HG02938 (cell line): ENCODE measurements at regions not wholly inside any gene's neighbourhood (a gene's known extent, or its start where the extent isn't known, plus 50 kb on each side); places are given as distances from the start of the nearest gene placed in this dataset.
"Not testable (repeated sequence)": the region's sequence is repeated elsewhere in the genome, so short reads cannot be mapped to it uniquely, and the experiment has no call there.

Source experiments
- ATAC-seq: cut with Tn5 transposase; IDR thresholded peaks from one replicate; pipeline ENCODE4 v1.9.1; 2021; ENCODE audit warnings: mild to moderate bottlenecking, moderate library complexity; ENCODE audit not compliant: unreplicated experiment

- ATAC-seq: not testable (repeated sequence)
Observed at GRCh38 chr16:29153307-29153706, 168.5 kb downstream of the LAT start.

- ATAC-seq: not testable (repeated sequence)
Observed at GRCh38 chr16:29152544-29153031, 167.7 kb downstream of the LAT start.

- ATAC-seq: no peak
Observed at GRCh38 chr16:29151317-29151716, 166.5 kb downstream of the LAT start.

- not testable (repeated sequence) for ATAC-seq
Observed at GRCh38 chr16:29149912-29150311, 165.1 kb downstream of the LAT start.

DNA sequence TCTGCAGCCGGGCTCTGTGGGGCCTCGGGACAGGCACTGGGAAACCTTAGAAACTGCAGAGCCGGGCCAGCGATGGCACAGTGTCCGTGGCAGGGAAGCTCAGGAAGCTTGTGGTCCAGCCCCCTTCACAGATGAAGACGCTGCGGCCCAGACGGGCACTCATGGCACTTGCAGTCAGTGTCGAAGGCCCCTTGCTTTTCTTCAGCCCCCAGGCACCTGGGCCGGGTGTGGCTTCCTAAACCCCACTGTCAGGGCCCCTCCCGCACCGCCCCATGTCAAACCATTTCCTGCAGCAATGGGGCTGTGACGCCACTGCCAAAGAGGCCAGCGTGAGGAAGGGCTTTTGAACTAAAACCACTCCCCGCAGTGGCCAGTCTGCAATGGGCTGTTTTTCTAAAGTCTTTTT, 164.0 kb downstream of the LAT start:
- no peak for ATAC-seq

- ATAC-seq: no peak
Observed at GRCh38 chr16:29148131-29148691, 163.4 kb downstream of the LAT start.

DNA sequence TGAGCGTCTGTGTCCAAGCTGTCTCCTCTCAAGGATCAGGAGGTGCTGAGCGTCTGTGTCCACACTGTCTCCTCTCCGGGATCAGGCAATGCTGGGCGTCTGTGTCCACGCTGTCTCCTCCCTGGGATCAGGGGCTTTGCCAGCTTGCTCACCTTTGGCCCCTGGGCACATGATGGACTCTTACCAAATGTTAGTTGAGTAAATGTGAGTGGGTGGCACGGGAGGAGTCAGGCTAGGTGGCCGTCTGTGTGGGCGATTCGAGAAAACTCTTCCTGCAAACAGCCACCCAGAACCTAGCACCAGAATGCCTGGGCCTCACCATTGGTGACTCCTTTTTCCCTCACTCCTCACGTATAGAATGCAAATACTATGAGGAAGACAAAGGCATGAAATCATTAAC, 162.9 kb downstream of the LAT start:
- ATAC-seq: not testable (repeated sequence)

DNA sequence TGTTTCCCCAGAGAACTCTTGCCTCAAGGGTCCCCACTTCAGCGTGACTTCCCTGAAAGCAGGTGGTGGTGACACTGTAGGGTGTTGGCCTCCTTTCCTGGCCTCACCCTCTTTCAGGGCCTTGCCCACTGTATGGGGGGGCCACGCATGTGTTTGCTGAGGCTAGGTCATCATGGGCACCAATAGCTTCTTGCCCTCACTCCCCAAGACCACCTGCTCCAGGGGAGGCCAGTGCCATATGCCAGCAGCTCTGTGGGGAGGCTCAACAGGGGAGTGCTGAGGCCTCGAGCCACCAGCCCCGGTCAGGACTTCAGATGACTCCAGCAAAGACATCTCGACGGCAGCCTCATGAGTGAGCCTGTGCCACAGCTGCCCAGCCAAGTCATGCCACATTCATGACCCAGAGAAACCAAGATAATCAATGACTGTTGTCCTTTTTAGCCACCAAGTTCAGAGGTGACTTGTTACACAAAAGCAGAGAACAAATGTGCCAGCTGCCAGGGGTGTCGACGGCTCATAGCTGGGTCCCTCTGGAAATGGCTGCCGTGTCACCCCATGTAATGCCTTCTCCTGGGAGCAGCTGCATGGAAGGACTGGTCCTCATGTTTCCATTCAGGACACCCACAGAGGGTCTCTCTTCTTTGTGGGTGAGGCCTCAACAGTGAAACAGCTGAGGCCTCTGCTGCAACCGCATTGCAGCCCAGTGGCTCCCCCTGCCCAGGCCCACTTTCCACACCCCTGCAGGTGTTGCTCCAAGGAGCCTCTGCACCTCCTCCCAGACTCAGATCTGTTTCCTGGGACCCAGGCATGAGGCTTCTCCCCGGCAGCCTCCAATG, 162.2 kb downstream of the LAT start:
- ATAC-seq: not testable (repeated sequence)

GRCh38 chr16:29146266-29146665, 161.4 kb downstream of the LAT start:
- no peak for ATAC-seq

- not testable (repeated sequence) for ATAC-seq
Observed at GRCh38 chr16:29145486-29146225, 160.8 kb downstream of the LAT start.

DNA sequence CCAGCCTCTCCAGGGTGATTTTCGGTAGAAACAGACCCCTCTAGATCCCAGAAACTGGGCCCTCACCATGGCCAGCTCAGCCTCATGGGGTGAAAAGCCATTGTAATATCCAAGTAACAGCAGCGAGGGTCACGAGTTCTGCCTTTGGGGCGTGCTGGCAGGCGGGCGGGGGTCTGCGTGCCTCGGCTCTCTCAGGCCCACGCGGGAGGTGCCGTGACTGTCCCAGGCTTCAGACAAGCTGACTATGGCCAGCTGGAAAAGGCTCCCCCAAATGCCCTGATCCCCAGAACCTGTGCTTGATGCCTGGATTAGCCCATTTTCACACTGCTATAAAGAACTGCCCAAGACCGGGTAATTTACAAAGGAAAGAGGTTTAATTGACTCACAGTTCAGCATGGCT, 160.2 kb downstream of the LAT start:
- ATAC-seq: not testable (repeated sequence)

DNA sequence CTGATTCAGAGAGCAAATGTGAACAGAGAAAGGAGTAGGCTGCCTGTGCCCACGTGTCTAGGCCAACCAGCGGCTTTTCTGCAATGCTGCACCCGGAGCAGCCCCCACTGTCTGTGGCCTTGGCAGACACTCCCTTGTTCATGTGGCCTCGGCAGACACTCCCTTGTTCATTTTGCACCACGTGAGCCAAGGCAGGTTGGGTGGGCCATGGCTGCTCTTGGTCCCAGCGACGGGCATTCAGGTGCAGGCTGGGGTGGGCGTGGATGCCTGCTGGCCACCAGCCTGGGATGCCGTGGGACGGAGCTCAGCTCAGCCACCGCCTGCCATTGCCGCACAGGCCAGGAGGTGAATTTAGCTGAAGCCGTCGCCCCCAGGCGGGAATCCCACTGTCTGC, 159.8 kb downstream of the LAT start:
- not testable (repeated sequence) for ATAC-seq

DNA sequence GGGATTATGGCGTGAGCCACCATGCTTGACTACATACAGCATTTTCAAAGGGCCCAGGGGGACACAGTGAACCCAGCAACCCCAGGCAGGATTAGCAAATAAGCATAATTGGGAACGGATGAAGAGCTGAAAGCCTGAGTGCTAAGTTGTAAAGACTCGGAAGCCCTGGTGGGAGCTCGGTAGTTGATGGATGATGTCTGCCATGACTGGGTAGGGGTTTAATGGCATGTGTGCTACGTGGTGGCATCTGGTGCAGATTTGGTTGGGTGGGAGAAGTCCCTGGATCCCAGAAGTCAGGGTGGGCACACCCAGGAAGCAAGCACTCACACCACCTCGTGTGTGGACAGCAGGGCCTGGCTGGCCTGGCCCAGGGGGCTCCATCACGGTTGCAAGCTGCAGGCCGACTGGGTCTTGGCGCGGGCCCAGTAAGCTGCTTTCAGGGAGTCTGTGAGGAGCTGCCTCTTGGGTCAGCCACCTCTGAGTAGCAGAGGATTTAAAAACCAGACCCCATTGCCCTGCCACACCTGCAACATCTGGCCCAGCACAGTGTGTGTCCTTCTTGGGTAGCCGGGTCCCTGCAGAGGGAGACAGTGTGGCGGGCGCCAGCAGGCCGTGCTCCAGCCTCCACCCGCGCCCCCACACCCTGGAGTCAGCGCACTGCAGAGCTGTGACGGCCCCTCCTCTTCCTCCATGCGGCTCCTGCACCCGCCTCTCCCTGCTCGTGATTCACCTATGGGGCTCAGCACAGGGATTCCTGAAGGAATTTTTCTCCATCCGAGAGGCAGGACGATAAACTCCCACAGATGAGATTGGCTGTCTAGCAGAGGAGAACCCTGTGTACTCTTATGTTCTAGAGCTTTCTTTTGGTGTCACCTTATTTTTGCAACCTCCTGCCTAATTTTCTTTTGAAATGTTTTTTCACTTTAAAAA, 159.2 kb downstream of the LAT start:
- not testable (repeated sequence) for ATAC-seq

- not testable (repeated sequence) for ATAC-seq
Observed at GRCh38 chr16:29142506-29142905, 157.7 kb downstream of the LAT start.

DNA sequence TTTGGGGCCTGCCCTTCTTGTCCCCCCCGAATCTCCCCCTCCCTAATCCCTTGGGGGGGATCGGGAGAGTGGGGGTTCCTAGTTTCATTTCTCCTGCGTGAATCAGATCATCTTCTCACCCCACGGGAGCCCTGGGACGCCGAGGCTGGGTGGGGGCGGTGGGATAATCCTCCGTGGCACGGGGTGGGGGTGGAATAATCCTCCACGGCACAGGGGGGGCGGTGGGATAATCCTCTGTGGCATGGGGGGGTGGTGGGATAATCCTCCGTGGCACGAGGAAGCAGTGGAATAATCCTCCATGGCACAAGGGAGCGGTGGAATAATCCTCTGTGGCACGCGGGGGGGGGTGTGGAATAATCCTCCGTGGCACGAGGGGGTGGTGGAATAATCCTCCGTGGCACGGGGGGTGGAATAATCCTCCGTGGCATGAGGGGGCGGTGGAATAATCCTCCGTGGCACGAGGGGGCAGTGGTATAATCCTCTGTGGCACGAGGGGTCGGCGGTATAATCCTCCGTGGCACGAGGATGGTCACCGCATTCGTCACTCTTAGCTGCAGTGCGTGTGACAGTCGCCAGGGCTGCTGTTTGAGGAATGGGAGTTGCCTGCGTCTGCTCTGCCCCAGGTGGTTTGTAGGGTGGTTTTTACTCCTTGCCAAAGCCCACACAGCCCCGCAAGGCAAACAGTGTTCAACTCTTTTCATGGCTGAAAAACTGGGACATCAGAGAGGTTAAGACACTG, 156.9 kb downstream of the LAT start:
- ATAC-seq: no peak

DNA sequence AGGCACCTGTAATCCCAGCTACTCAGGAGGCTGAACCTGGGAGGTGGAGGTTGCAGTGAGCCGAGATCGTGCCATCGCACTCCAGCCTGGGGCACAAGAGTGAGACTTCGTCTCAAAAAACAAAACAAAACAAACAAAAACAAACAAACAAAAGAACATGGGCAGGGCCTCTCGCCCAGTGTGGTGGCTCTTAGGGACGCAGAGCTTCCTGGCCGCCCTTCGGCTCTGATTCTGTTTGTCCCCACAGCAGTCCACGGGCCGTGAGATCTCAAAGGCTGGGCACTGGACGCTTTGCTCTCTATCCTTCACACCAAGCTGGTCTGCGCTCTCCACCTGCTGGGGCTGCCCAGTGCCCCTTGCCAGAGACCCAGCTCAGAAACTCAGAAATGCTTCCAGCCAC, 156.3 kb downstream of the LAT start:
- ATAC-seq: not testable (repeated sequence)

- ATAC-seq: not testable (repeated sequence)
Observed at GRCh38 chr16:29139901-29140855, 155.3 kb downstream of the LAT start.

DNA sequence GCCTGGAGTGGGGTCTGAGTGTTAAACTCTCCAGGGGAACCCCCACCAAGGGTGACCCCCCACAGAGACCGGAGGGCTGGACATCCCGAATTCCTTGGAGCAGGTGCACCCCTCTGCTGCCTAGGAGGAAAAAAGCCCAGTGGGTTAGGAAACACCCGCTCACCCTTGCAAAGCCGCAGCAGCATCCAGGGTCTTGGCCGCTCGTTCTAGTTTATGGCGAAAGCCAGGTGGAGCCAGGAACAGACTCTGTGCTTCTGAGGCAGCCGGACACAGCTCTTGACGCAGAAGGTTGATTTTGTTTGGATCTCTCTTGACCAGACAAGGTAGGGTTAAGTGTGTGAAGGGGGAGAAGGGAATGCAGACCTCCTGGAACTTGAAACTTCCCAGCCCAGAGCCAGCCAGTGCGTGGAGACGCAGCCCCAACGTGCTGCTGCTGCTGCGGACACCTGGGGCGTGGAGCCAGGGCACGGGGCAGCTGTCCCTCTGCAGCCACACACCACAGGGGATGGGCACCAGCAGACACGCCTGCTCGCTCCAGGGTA, 154.5 kb downstream of the LAT start:
- no peak for ATAC-seq
